DND-41 (cell line): ENCODE measurements at regions not wholly inside any gene's neighbourhood (a gene's known extent, or its start where the extent isn't known, plus 50 kb on each side); places are given as distances from the start of the nearest gene placed in this dataset.
"Not testable (repeated sequence)": the region's sequence is repeated elsewhere in the genome, so short reads cannot be mapped to it uniquely, and the experiment has no call there.

Experiments used
- EZH2 ChIP-seq: IDR thresholded peaks from 3 replicates; pipeline ENCODE4 v1.6.1; 2012; ENCODE audit warnings: borderline replicate concordance, low read depth, mild to moderate bottlenecking, moderate library complexity, low read length, inconsistent platforms; ENCODE audit not compliant: severe bottlenecking
- TF ChIP-seq, protein P1 (sequence below): IDR thresholded peaks from 2 replicates; pipeline ENCODE4 v1.5.1; 2012; ENCODE audit warnings: borderline replicate concordance, low read length, moderate library complexity, mild to moderate bottlenecking; ENCODE audit not compliant: poor library complexity, severe bottlenecking; ENCODE audit errors: extremely low read depth

DNA sequence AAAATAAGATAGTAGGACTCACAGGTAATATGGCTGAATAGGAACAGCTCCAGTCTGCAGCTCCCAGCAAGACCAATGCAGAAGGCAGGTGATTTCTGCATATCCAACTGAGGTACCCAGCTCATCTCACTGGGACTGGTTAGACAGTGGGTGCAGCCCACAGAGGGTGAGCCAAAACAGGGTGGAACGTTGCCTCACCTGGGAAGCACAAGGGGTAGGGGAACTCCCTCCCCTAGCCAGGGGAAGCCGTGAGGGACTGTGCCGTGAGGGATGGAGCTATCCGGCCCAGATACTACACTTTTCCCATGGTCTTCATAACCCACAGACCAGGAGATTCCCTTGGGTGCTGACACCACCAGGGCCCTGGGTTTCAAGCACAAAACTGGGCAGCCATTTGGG lies 114.8 kb upstream of the GNAI1 start:
- TF ChIP-seq, protein P1, sequence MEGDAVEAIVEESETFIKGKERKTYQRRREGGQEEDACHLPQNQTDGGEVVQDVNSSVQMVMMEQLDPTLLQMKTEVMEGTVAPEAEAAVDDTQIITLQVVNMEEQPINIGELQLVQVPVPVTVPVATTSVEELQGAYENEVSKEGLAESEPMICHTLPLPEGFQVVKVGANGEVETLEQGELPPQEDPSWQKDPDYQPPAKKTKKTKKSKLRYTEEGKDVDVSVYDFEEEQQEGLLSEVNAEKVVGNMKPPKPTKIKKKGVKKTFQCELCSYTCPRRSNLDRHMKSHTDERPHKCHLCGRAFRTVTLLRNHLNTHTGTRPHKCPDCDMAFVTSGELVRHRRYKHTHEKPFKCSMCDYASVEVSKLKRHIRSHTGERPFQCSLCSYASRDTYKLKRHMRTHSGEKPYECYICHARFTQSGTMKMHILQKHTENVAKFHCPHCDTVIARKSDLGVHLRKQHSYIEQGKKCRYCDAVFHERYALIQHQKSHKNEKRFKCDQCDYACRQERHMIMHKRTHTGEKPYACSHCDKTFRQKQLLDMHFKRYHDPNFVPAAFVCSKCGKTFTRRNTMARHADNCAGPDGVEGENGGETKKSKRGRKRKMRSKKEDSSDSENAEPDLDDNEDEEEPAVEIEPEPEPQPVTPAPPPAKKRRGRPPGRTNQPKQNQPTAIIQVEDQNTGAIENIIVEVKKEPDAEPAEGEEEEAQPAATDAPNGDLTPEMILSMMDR = not testable (repeated sequence)
- not testable (repeated sequence) for TF ChIP-seq EZH2
